ENCODE measurements at regions not wholly inside any gene's neighbourhood (a gene's known extent, or its start where the extent isn't known, plus 50 kb on each side); places are given as distances from the start of the nearest gene placed in this dataset.

DNA sequence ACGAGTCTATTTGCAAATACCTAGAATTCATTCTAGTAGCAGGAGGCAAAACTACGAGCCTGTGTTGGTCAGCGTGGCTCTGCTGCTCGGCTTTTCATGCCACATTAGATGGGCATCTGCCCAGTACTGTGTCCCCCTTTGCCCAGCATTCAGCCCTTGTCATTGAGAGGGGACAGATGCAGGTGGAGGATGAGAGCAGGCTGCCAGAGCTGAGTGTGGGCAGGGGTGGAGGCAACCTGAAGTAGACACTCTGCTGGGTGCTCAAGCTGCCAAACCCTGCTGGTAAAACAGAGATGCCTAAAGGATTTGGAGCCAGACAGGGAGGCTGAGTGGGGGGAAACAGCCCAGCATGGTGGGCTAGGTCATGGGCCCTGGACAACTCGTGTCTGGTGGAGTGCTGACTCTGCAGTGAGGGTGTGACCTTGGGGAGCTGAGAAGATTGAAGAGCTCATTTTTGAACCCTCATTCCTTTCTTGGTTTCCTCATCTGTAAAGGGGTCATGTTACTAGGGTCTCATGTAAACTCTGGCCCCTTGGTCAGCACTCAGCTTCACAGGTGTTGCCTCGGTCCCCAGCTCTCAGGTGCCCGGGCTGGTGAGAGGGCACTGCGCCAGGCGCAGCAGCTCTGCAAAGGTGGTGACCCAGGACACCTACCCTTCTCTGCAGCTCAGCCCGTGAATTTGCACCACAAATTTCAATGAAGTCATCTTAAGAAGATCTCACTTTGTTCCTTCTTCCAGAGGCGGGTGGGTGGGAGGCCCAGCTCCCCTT, 64.2 kb upstream of the BHLHE23 start:
- DNase-seq (ENCODE audit: extremely low spot score) = no peak
- H3K36me3 ChIP-seq = no peaks in the 10 kb centered on the region
- TF ChIP-seq POLR2A (IDR thresholded peaks at IDR 0.05; ENCODE audit: low read depth) (no peak), EP300 (IDR thresholded peaks at IDR 0.05) (no peak), POLR2AphosphoS5 (IDR thresholded peaks at IDR 0.05) (no peak)
- TF ChIP-seq, protein P1, sequence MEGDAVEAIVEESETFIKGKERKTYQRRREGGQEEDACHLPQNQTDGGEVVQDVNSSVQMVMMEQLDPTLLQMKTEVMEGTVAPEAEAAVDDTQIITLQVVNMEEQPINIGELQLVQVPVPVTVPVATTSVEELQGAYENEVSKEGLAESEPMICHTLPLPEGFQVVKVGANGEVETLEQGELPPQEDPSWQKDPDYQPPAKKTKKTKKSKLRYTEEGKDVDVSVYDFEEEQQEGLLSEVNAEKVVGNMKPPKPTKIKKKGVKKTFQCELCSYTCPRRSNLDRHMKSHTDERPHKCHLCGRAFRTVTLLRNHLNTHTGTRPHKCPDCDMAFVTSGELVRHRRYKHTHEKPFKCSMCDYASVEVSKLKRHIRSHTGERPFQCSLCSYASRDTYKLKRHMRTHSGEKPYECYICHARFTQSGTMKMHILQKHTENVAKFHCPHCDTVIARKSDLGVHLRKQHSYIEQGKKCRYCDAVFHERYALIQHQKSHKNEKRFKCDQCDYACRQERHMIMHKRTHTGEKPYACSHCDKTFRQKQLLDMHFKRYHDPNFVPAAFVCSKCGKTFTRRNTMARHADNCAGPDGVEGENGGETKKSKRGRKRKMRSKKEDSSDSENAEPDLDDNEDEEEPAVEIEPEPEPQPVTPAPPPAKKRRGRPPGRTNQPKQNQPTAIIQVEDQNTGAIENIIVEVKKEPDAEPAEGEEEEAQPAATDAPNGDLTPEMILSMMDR (IDR thresholded peaks at IDR 0.05) = no peak
- intact Hi-C loops (cut with DNase I) = no loop called here
- H3K27ac ChIP-seq (replicated peaks in 1 of 4) = no peak overlapping the region
- peaks cover 0 to 98% (median 38%) of the 10 kb centered on the region in 4 donors for H3K27me3 ChIP-seq
- H3K9me3 ChIP-seq = peaks cover 0 to 10% (median 0%) of the 10 kb centered on the region in 4 donors
- WGBS = 84% methylated on average over 11 of the region's 11 CpGs
- H3K4me1 ChIP-seq = peaks cover 0 to 17% (median 5%) of the 10 kb centered on the region in 4 donors
- no peak overlapping the region for H3K4me3 ChIP-seq

DNA sequence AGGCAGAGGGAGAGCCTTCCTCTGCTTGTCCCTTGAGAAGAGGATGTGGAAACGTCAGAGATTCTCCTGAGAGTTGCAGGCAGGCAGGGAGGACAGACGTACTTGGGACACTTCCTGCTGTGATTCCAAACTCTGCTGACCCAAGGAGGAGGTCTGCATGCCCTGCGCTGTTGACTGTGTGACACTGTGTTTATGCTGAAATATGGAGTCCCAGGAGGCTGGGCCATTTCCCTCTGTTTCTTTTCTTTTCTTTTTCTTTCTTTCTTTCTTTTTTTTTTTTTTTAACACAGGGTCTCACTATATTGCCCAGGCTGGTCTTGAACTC, 63.5 kb upstream of the BHLHE23 start:
- Histone ChIP-seq H3K4me1 (peaks cover 0 to 17% (median 5%) of the 10 kb centered on the region in 4 donors), H3K9me3 (peaks cover 0 to 3% (median 0%) of the 10 kb centered on the region in 4 donors), H3K27ac (replicated peaks in 1 of 4) (no peak overlapping the region), H3K4me3 (no peak overlapping the region), H3K36me3 (no peaks in the 10 kb centered on the region), H3K27me3 (peaks cover 0 to 100% (median 38%) of the 10 kb centered on the region in 4 donors)
- no peak for DNase-seq (ENCODE audit: extremely low spot score)
- 43% methylated on average over 3 of the region's 3 CpGs for WGBS
- intact Hi-C loops (cut with DNase I) = no loop called here
- no peak for TF ChIP-seq EP300 (IDR thresholded peaks at IDR 0.05)
- TF ChIP-seq POLR2AphosphoS5 (IDR thresholded peaks at IDR 0.05) = no peak
- TF ChIP-seq, protein P1 (IDR thresholded peaks at IDR 0.05) = no peak
- no peak for TF ChIP-seq POLR2A (IDR thresholded peaks at IDR 0.05; ENCODE audit: low read depth)

GRCh38 chr20:63068711-63069367, 62.1 kb upstream of the BHLHE23 start:
- intact Hi-C loops (cut with DNase I) = no loop called here
- Histone ChIP-seq H3K4me1 (peaks cover 0 to 17% (median 5%) of the 10 kb centered on the region in 4 donors), H3K27me3 (peaks cover 0 to 100% (median 46%) of the 10 kb centered on the region in 4 donors), H3K9me3 (no peaks in the 10 kb centered on the region), H3K27ac (replicated peaks in 1 of 4) (no peak overlapping the region), H3K36me3 (no peaks in the 10 kb centered on the region), H3K4me3 (no peak overlapping the region)
- 71% methylated on average over 5 of the region's 10 CpGs for WGBS
- TF ChIP-seq, protein P1 (IDR thresholded peaks at IDR 0.05) = no peak
- no peak for TF ChIP-seq EP300 (IDR thresholded peaks at IDR 0.05)
- no peak for TF ChIP-seq POLR2AphosphoS5 (IDR thresholded peaks at IDR 0.05)
- TF ChIP-seq POLR2A (IDR thresholded peaks at IDR 0.05; ENCODE audit: low read depth) = no peak
- no peak for DNase-seq (ENCODE audit: extremely low spot score)

DNA sequence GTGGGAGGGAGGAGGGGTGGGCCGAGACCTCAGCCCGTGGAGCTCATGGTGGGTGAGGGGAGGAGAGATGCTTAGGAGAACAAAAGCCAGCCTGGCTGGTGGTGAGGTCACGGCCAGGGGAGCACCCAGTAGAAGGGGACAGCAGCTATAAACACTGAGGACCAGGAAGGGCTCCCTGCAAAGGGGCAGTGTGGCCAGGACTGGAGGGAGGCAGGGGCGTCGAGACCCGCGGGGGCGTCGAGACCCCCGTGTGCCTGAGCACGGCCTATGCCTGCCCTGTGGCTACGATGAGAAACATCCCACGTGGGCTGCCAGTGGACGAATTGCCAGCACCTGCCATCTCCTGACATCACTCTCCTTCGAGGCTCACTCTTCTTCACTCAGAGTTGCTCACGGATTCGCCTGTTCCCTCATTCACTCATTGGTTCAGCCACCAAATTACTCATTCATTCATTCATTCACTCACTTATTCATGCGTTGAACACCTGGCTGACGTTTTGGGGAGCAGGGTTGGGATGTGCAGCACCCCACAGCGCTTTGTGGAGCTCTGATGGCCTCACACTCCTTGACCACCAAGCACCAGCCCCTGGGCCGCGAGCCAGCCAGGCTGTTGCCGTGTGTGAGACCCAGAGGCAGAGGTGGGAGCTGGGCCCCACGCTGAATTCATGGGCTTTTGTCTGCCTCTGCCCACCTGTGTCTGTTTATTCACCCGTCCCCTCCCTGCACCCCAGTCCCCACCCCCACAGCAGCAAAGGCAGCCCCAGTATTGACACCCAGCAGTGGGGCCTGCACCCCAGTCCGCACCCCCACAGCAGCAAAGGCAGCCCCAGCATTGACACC, 61.2 kb upstream of the BHLHE23 start:
- no peak overlapping the region for H3K27ac ChIP-seq (replicated peaks in 1 of 4)
- H3K9me3 ChIP-seq = no peaks in the 10 kb centered on the region
- no peaks in the 10 kb centered on the region for H3K36me3 ChIP-seq
- peaks cover 0 to 17% (median 5%) of the 10 kb centered on the region in 4 donors for H3K4me1 ChIP-seq
- no peak overlapping the region for H3K4me3 ChIP-seq
- peaks cover 0 to 100% (median 38%) of the 10 kb centered on the region in 4 donors for H3K27me3 ChIP-seq
- TF ChIP-seq POLR2AphosphoS5 (IDR thresholded peaks at IDR 0.05) (no peak), POLR2A (IDR thresholded peaks at IDR 0.05; ENCODE audit: low read depth) (no peak), EP300 (IDR thresholded peaks at IDR 0.05) (no peak)
- TF ChIP-seq, protein P1 (IDR thresholded peaks at IDR 0.05) = no peak
- DNase-seq (ENCODE audit: extremely low spot score) = no peak
- intact Hi-C loops (cut with DNase I) = no loop called here
- 76% methylated on average over 23 of the region's 26 CpGs for WGBS
